AG10803 (cell line): ENCODE measurements at regions not wholly inside any gene's neighbourhood (a gene's known extent, or its start where the extent isn't known, plus 50 kb on each side); places are given as distances from the start of the nearest gene placed in this dataset.
"Not testable (repeated sequence)": the region's sequence is repeated elsewhere in the genome, so short reads cannot be mapped to it uniquely, and the experiment has no call there.

Experiments
- DNase-seq: peaks from one replicate; pipeline ENCODE4 v3.0.0; 2010; ENCODE audit warnings: low read depth
- H3K4me3 ChIP-seq: 2 replicates; pipeline ENCODE4 v1.5.1; 2011; ENCODE audit warnings: mild to moderate bottlenecking, low read length, control low read depth
- CTCF ChIP-seq: conservative IDR thresholded peaks from 2 replicates; pipeline ENCODE4 v1.5.1; 2011; ENCODE audit warnings: mild to moderate bottlenecking, low read length, control low read depth, inconsistent platforms

GRCh38 chr5:102154791-102155605 lies 141.1 kb downstream of the SLCO4C1 start:
- not testable (repeated sequence) for H3K4me3 ChIP-seq, DNase-seq

- TF ChIP-seq CTCF: no peak
- no peak overlapping the region for H3K4me3 ChIP-seq
- DNase-seq: no peak
Observed at GRCh38 chr5:102154291-102154690, 141.8 kb downstream of the SLCO4C1 start.

- TF ChIP-seq CTCF: no peak
- no peak overlapping the region for H3K4me3 ChIP-seq
- no peak for DNase-seq
Observed at GRCh38 chr5:102153003-102153759, 142.9 kb downstream of the SLCO4C1 start.

GRCh38 chr5:102139029-102139428 lies 157.1 kb downstream of the SLCO4C1 start:
- TF ChIP-seq CTCF: no peak
- DNase-seq: no peak
- no peak overlapping the region for H3K4me3 ChIP-seq

GRCh38 chr5:102138243-102138653 lies 157.8 kb downstream of the SLCO4C1 start:
- no peak overlapping the region for H3K4me3 ChIP-seq
- TF ChIP-seq CTCF: no peak
- no peak for DNase-seq

GRCh38 chr5:102130890-102131289 lies 165.2 kb downstream of the SLCO4C1 start:
- no peak for DNase-seq
- H3K4me3 ChIP-seq: no peak overlapping the region
- TF ChIP-seq CTCF: no peak

GRCh38 chr5:102130386-102130785 lies 165.7 kb downstream of the SLCO4C1 start:
- no peak overlapping the region for H3K4me3 ChIP-seq
- no peak for TF ChIP-seq CTCF
- no peak for DNase-seq
